PC-9 (cell line): ENCODE measurements at regions not wholly inside any gene's neighbourhood (a gene's known extent, or its start where the extent isn't known, plus 50 kb on each side); places are given as distances from the start of the nearest gene placed in this dataset.

Experiments used
- EZH2 ChIP-seq: fragments of 200-600 bp; sonication (generic); IDR thresholded peaks from 2 replicates; pipeline ENCODE4 v1.8.0; 2017; ENCODE audit warnings: antibody characterized with exemption, low read depth
- TF ChIP-seq, protein P1 (sequence below): fragments of 200-600 bp; sonication (generic); conservative IDR thresholded peaks from 2 replicates; pipeline ENCODE4 v1.6.1; 2017; ENCODE audit warnings: mixed run types, antibody characterized with exemption, mild to moderate bottlenecking, moderate library complexity

- TF ChIP-seq, protein P1, sequence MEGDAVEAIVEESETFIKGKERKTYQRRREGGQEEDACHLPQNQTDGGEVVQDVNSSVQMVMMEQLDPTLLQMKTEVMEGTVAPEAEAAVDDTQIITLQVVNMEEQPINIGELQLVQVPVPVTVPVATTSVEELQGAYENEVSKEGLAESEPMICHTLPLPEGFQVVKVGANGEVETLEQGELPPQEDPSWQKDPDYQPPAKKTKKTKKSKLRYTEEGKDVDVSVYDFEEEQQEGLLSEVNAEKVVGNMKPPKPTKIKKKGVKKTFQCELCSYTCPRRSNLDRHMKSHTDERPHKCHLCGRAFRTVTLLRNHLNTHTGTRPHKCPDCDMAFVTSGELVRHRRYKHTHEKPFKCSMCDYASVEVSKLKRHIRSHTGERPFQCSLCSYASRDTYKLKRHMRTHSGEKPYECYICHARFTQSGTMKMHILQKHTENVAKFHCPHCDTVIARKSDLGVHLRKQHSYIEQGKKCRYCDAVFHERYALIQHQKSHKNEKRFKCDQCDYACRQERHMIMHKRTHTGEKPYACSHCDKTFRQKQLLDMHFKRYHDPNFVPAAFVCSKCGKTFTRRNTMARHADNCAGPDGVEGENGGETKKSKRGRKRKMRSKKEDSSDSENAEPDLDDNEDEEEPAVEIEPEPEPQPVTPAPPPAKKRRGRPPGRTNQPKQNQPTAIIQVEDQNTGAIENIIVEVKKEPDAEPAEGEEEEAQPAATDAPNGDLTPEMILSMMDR = no peak
- TF ChIP-seq EZH2 = no peak
Measured at GRCh38 chr13:78177306-78177705, 258.7 kb upstream of the EDNRB start.
